ENCODE measurements at regions not wholly inside any gene's neighbourhood (a gene's known extent, or its start where the extent isn't known, plus 50 kb on each side); places are given as distances from the start of the nearest gene placed in this dataset.
"Not testable (repeated sequence)": the region's sequence is repeated elsewhere in the genome, so short reads cannot be mapped to it uniquely, and the experiment has no call there.

DNA sequence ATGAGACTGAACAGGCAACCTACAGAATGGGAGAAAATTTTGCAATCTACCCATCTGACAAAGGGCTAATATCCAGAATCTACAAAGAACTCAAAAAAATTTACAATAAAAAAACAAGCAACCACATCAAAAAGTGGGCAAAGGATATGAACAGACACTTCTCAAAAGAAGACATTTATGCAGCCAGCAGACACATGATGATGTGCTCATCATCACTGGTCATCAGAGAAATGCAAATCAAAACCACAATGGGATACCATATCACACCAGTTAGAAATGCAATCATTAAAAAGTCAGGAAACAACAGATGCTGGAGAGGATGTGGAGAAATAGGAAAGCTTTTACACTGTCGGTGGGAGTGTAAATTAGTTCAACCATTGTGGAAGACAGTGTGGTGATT lies 51.7 kb upstream of the PAXBP1 start:
- TF ChIP-seq CTCF (IDR thresholded peaks at IDR 0.05; ENCODE audit: low read length); EZH2 (IDR thresholded peaks at IDR 0.05; ENCODE audit: borderline replicate concordance, low read length): not testable (repeated sequence)

Data from OCI-LY1 (cell line).